Brain microvascular endothelial cell (primary cell): ENCODE measurements at regions not wholly inside any gene's neighbourhood (a gene's known extent, or its start where the extent isn't known, plus 50 kb on each side); places are given as distances from the start of the nearest gene placed in this dataset.

Experiments used
- DNase-seq: peaks from one replicate; pipeline ENCODE4 v3.0.0-alpha.2; 2020
- H3K27ac ChIP-seq: fragments of 250-450 bp; sonication (Bioruptor Pico); 2 replicates; pipeline ENCODE4 v1.5.1; 2020; ENCODE audit warnings: mild to moderate bottlenecking, moderate library complexity
- H3K27me3 ChIP-seq: fragments of 250-450 bp; sonication (Bioruptor Pico); replicated peaks from 2 replicates; pipeline ENCODE4 v1.5.1; 2020; ENCODE audit warnings: mild to moderate bottlenecking
- H3K36me3 ChIP-seq: fragments of 250-450 bp; sonication (Bioruptor Pico); replicated peaks from 2 replicates; pipeline ENCODE4 v1.5.1; 2020; ENCODE audit warnings: mild to moderate bottlenecking
- H3K4me3 ChIP-seq: 2 replicates; pipeline ENCODE4 v1.5.1; 2011; ENCODE audit warnings: low read depth, mild to moderate bottlenecking, control low read depth, low read length, moderate library complexity
- in situ Hi-C: cut with HindIII; loops from 2 replicates; pipeline ENCODE4 v1.10.0; 2017; ENCODE audit warnings: low sequenced_read_pairs, low pct_ligation_motif_present
- TF ChIP-seq, protein P1 (sequence below): IDR thresholded peaks from 2 replicates; pipeline ENCODE4 v1.5.1; 2011; ENCODE audit warnings: low read depth, mild to moderate bottlenecking, moderate library complexity, low read length, control low read depth, inconsistent platforms; ENCODE audit errors: missing control alignments

DNA sequence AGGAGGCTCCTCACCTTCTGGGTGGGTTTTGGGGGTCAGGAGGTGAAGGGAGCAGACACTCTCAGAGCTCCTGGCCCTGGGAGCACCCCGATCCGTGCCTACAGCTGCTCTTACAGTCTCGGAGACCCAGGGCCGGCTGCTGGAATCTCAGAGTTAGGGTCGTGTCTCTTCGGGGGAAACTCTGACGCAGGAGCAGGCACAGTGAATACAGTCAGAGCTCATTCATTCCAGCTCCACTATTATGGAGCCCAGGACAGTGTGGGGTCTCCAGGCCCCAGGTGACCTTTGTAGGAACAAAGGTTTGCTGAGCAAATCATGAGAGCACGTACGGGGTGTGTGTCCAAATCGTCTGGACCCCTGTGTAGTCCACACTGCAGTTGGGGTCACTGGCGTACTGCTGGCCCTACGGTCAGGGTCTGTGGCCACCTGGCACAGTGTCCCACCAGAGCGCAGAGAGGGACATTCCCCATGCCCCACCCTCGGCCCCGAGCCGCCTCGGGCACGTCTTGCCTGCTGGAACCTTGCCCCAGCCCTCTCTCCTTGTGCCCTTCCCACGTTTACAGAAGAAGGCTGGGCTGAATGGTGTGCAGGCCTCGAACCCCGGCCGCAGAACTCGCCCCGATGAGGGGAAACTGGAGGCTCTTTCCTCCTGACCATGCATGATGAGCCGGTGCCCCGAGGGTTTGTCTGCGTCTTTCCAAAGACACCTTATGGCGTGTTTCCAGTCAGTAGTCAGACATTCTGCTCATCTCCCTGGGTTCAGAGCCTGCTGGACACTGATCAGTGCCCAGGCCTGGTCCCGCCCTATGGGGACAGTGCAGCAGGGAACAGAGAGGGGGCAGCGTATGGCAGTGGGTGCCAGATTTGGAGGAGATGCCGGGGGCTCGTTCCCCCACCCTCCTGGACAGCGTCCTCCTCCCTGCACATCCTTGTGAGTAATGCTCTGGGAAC is 1166.6 kb downstream of the BRD1 start:
- in situ Hi-C loops, result no loop called here

DNA sequence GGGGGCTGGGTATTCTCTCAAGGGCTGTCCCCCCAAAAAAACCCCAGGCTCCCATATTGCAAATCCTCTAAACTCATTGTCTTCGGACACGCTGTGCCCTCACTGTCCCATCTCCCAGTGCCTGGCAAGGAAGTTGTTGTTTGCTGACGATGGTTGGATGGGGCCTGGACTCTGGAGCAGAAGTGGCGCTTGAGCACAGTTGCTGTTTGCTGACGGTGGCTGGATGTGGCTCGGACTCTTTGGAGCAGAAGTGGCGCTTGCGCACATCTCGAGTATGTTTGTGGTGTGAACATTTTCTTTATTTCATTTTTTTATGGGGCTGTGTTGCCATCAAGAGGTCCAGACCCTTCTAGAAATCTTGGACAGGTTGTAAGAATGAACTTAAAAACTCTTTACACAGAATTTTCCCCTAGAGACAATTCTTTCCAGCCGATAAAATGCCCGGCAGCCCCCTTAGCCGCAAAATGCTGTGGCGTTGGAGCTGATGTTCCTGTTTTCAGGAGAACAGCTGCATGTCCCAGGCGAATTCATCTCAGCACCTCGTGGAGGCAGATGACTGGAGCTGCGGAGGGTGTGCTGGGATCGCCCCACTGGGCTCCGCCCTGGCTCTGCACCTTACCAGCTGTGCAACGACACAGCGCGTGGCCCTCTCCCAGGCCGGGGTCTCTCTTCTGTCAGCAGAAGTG is 1167.4 kb downstream of the BRD1 start:
- H3K27me3 ChIP-seq, result no peaks in the 10 kb centered on the region
- no peak overlapping the region for H3K4me3 ChIP-seq
- no peak for DNase-seq
- TF ChIP-seq, protein P1, sequence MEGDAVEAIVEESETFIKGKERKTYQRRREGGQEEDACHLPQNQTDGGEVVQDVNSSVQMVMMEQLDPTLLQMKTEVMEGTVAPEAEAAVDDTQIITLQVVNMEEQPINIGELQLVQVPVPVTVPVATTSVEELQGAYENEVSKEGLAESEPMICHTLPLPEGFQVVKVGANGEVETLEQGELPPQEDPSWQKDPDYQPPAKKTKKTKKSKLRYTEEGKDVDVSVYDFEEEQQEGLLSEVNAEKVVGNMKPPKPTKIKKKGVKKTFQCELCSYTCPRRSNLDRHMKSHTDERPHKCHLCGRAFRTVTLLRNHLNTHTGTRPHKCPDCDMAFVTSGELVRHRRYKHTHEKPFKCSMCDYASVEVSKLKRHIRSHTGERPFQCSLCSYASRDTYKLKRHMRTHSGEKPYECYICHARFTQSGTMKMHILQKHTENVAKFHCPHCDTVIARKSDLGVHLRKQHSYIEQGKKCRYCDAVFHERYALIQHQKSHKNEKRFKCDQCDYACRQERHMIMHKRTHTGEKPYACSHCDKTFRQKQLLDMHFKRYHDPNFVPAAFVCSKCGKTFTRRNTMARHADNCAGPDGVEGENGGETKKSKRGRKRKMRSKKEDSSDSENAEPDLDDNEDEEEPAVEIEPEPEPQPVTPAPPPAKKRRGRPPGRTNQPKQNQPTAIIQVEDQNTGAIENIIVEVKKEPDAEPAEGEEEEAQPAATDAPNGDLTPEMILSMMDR, result no peak
- H3K27ac ChIP-seq, result no peak overlapping the region
- in situ Hi-C loops, result no loop called here
- no peaks in the 10 kb centered on the region for H3K36me3 ChIP-seq

More for the DNA sequence above, 1166.6 kb downstream of the BRD1 start:
- H3K27ac ChIP-seq, result no peak overlapping the region
- no peak for DNase-seq
- H3K36me3 ChIP-seq, result no peaks in the 10 kb centered on the region
- no peaks in the 10 kb centered on the region for H3K27me3 ChIP-seq
- TF ChIP-seq, protein P1, result no peak
- H3K4me3 ChIP-seq, result no peak overlapping the region

DNA sequence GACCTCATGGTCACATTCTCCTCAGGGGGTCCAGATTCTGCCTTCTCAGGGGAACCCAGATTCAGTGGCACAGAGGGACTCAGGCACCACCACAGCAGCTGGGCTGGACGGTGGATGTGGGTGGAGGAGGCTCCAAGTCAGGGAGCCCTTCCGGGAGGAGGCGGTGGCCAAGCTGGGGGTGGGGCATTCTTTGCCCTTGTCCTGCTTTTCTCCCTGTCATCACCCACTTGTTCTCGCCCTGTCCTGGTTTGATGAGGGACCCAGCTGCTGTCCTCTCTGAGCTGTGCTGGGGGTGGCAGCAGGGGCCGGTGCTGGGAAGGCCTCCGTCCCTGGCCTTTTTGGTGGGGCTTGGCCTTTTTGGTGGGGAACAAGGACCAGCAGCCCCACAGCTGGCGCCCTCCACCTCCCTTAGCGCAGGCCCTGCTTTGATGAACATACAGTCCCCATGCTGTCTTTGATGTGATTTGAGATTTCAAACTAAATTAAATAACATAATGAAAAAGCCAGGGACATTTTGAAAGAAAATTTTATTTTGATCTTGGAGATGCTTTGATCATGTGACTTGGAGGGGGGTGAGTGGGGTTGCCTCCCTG is 1168.2 kb downstream of the BRD1 start:
- in situ Hi-C loops, result no loop called here
- H3K4me3 ChIP-seq, result no peak overlapping the region
- H3K27me3 ChIP-seq, result no peaks in the 10 kb centered on the region
- H3K36me3 ChIP-seq, result no peaks in the 10 kb centered on the region
- no peak for DNase-seq
- TF ChIP-seq, protein P1, result no peak
- no peak overlapping the region for H3K27ac ChIP-seq

DNA sequence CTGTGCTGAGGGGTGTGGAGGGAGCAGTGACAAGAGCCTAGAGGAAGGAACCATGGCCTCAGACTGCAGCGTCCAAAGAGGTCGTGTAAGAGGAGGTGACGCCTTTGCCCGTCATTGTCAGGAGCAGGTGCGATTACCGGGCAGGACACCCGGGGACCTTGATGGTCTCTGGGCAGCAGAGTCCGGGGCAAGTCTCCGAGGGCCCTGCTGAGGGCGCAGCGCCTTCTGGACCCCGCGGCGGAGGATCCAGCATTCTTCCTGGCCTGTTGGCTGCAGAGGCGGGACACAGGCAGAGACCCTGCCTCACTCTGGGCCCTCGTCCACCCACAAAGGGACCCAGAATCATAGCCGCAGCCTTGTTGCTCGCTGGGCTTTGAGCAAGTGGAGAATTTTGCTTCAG is 1168.8 kb downstream of the BRD1 start:
- TF ChIP-seq, protein P1, result no peak
- Histone ChIP-seq H3K27me3 (no peaks in the 10 kb centered on the region), H3K4me3 (no peak overlapping the region), H3K27ac (no peak overlapping the region), H3K36me3 (no peaks in the 10 kb centered on the region)
- in situ Hi-C loops, result no loop called here
- DNase-seq, result no peak

DNA sequence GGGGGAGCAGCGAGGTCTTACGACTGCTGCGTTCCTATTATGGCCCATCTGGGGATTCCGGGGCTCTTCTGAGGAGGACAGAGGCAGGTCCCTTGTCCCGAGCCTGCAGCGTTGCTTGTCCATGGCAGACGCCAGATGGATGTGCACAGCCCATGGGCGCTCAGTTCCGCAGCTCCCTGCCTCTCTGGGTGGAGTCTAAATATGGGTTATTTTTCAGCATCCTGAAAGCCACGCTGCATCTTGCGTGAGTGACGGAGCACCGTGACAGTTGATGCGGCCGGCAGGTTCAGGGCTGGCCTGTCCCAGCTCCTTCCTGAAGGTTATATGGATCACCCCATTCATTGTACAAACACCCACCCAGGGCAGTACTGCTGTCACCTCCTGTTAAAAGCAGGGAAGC is 1169.4 kb downstream of the BRD1 start:
- Histone ChIP-seq H3K27ac (no peak overlapping the region), H3K36me3 (no peaks in the 10 kb centered on the region), H3K27me3 (no peaks in the 10 kb centered on the region), H3K4me3 (no peak overlapping the region)
- TF ChIP-seq, protein P1, result no peak
- in situ Hi-C loops, result no loop called here
- DNase-seq, result no peak
